ENCODE measurements at regions not wholly inside any gene's neighbourhood (a gene's known extent, or its start where the extent isn't known, plus 50 kb on each side); places are given as distances from the start of the nearest gene placed in this dataset.

DNA sequence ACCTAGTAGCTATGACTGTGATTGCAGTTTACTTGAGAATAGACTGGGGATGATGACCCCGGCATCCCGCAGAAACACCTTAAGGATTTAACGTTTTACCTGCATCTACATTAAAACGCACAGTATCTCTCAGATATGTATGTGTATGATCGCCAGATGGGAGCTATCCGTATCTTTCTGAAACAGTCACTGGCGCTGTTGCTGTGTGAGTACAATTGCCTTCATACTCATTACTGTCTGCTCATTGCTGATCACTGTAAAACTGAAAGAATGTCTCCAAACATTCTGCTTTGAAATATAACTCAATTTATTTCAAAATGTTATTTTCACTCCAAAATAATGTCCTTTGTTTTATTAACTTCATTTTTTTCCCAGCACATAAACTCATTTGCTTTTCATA lies 388.9 kb upstream of the AKR1E2 start:
- TF ChIP-seq POLR2AphosphoS5 (IDR thresholded peaks at IDR 0.05; ENCODE audit: insufficient read depth, low read depth, low read length), result no peak
- TF ChIP-seq, protein P1, sequence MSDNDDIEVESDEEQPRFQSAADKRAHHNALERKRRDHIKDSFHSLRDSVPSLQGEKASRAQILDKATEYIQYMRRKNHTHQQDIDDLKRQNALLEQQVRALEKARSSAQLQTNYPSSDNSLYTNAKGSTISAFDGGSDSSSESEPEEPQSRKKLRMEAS (IDR thresholded peaks at IDR 0.05; ENCODE audit: insufficient read depth, insufficient read length), result no peak
- TF ChIP-seq, protein P2, sequence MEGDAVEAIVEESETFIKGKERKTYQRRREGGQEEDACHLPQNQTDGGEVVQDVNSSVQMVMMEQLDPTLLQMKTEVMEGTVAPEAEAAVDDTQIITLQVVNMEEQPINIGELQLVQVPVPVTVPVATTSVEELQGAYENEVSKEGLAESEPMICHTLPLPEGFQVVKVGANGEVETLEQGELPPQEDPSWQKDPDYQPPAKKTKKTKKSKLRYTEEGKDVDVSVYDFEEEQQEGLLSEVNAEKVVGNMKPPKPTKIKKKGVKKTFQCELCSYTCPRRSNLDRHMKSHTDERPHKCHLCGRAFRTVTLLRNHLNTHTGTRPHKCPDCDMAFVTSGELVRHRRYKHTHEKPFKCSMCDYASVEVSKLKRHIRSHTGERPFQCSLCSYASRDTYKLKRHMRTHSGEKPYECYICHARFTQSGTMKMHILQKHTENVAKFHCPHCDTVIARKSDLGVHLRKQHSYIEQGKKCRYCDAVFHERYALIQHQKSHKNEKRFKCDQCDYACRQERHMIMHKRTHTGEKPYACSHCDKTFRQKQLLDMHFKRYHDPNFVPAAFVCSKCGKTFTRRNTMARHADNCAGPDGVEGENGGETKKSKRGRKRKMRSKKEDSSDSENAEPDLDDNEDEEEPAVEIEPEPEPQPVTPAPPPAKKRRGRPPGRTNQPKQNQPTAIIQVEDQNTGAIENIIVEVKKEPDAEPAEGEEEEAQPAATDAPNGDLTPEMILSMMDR (IDR thresholded peaks at IDR 0.05; ENCODE audit: extremely low read depth in 1 of 2, insufficient read depth in 1 of 2, low read depth in 1 of 2, low read length in 2 of 2), result no peak
- TF ChIP-seq GATA2 (IDR thresholded peaks at IDR 0.05; ENCODE audit: insufficient read depth, insufficient read length, low read depth, low read length), result no peak
- TF ChIP-seq MYC (IDR thresholded peaks at IDR 0.05; ENCODE audit: low read depth, low read length), result no peak
- TF ChIP-seq EZH2 (IDR thresholded peaks at IDR 0.05; ENCODE audit: borderline replicate concordance, low read depth, low read length, severe bottlenecking), result no peak
- TF ChIP-seq FOS (IDR thresholded peaks at IDR 0.05; ENCODE audit: borderline replicate concordance, insufficient read depth, low read length), result no peak
- no peak for TF ChIP-seq POLR2A (IDR thresholded peaks at IDR 0.05; ENCODE audit: low read depth, low read length)
- no peak for TF ChIP-seq JUN (IDR thresholded peaks at IDR 0.05; ENCODE audit: borderline replicate concordance, insufficient read depth, insufficient read length, low read depth)
- intact Hi-C loops (cut with micrococcal nuclease), result no loop called here
- Histone ChIP-seq H2AFZ (ENCODE audit: low read depth, low read length) (no peak overlapping the region), H4K20me1 (replicated peaks; ENCODE audit: control insufficient read depth, extremely low read depth, insufficient read depth, low read length) (no peaks in the 10 kb centered on the region), H3K27me3 (ENCODE audit: control insufficient read depth in 2 of 2, insufficient read depth in 2 of 2, low read length in 2 of 2) (no peaks in the 10 kb centered on the region), H3K4me2 (ENCODE audit: insufficient read depth, low read length) (no peak overlapping the region), H3K9ac (replicated peaks; ENCODE audit: extremely low read depth, insufficient read depth, low read length) (no peak overlapping the region), H3K36me3 (ENCODE audit: control insufficient read depth in 2 of 2, extremely low read depth in 1 of 2, insufficient read depth in 2 of 2, low read length in 2 of 2) (no peaks in the 10 kb centered on the region), H3K79me2 (ENCODE audit: control insufficient read depth, insufficient read depth, low read length) (no peaks in the 10 kb centered on the region), H3K27ac (ENCODE audit: insufficient read depth, low read depth, low read length) (no peak overlapping the region), H3K9me1 (replicated peaks; ENCODE audit: control insufficient read depth, extremely low read depth, insufficient read depth, low read length) (no peaks in the 10 kb centered on the region), H3K4me1 (ENCODE audit: control insufficient read depth, extremely low read depth, insufficient read depth, low read length) (no peaks in the 10 kb centered on the region), H3K4me3 (replicated peaks in 1 of 3; ENCODE audit: insufficient read depth in 1 of 3, low read depth in 1 of 3, low read length in 3 of 3) (no peak overlapping the region), H3K9me3 (replicated peaks; ENCODE audit: control insufficient read depth, insufficient read depth, low read length) (no peaks in the 10 kb centered on the region)
- FAIRE-seq, result no peak
- no peak for DNase-seq (ENCODE audit: low read depth, low spot score)
- ChIA-PET CTCF (interaction anchor here (1.7 kb wide), 1 partner anchor 15 kb away, joined by 5 read pairs; no protein-coding TSS in a partner anchor), POLR2A (no interaction called here)
- dilution Hi-C loops (cut with MboI; ENCODE audit: extremely low pct_ligation_motif_present, low sequenced_read_pairs), result no loop called here
- no TSS peak for BruUV-seq (replicated peaks)
